ENCODE measurements at regions not wholly inside any gene's neighbourhood (a gene's known extent, or its start where the extent isn't known, plus 50 kb on each side); places are given as distances from the start of the nearest gene placed in this dataset.
"Not testable (repeated sequence)": the region's sequence is repeated elsewhere in the genome, so short reads cannot be mapped to it uniquely, and the experiment has no call there.

DNA sequence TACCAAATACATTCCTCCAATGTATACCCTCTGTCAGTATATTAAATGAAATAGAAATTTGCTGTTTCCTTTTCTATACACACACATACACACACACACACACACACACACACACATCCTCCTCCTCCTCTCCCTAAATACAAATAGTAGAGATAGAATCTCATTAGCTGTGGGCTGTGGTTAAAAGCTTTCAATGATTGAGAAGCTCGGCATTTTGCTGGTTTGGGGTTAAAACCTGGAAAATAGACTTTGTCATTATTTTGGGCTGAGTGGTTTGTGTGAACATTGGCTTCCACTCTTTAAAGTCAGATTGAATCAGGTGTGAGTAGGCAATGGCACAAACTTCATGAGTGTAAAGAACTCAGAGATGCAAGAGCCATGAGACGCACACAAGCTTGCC lies 596.0 kb downstream of the XPNPEP1 start:
- Histone ChIP-seq H3K27me3 (replicated peaks; ENCODE audit: control insufficient read depth, insufficient read depth, low read length) (no peaks in the 10 kb centered on the region), H3K4me3 (replicated peaks; ENCODE audit: low read depth, low read length) (no peak overlapping the region), H3K36me3 (ENCODE audit: control insufficient read depth, insufficient read depth, low read length) (no peaks in the 10 kb centered on the region)
- TF ChIP-seq, protein P1, sequence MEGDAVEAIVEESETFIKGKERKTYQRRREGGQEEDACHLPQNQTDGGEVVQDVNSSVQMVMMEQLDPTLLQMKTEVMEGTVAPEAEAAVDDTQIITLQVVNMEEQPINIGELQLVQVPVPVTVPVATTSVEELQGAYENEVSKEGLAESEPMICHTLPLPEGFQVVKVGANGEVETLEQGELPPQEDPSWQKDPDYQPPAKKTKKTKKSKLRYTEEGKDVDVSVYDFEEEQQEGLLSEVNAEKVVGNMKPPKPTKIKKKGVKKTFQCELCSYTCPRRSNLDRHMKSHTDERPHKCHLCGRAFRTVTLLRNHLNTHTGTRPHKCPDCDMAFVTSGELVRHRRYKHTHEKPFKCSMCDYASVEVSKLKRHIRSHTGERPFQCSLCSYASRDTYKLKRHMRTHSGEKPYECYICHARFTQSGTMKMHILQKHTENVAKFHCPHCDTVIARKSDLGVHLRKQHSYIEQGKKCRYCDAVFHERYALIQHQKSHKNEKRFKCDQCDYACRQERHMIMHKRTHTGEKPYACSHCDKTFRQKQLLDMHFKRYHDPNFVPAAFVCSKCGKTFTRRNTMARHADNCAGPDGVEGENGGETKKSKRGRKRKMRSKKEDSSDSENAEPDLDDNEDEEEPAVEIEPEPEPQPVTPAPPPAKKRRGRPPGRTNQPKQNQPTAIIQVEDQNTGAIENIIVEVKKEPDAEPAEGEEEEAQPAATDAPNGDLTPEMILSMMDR (IDR thresholded peaks at IDR 0.05; ENCODE audit: insufficient read depth, low read length, poor library complexity, severe bottlenecking), result no peak
- no peak for DNase-seq (ENCODE audit: extremely low read depth, insufficient read length)

DNA sequence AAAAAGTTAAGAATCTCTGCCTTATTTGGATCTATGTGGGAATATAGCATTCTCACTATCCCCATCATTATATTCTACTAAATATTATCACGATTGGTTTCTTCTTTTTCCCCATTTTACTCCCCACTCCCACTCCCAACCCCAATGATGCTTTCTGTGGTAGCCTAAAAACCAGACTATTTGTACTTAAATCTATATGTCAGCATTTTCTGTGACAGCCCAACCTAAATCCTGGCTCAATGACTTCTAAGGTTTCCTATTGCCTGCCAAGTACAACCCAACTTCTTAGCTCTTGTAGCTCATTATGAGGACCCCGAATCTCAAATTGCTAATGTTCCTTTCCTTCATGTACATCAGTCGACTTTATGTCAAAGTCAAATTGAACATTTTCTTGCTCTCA lies 598.6 kb downstream of the XPNPEP1 start:
- DNase-seq (ENCODE audit: extremely low read depth, insufficient read length), result no peak
- TF ChIP-seq, protein P1 (IDR thresholded peaks at IDR 0.05; ENCODE audit: insufficient read depth, low read length, poor library complexity, severe bottlenecking), result no peak
- no peaks in the 10 kb centered on the region for H3K27me3 ChIP-seq (replicated peaks; ENCODE audit: control insufficient read depth, insufficient read depth, low read length)
- no peaks in the 10 kb centered on the region for H3K36me3 ChIP-seq (ENCODE audit: control insufficient read depth, insufficient read depth, low read length)
- H3K4me3 ChIP-seq (replicated peaks; ENCODE audit: low read depth, low read length), result no peak overlapping the region

DNA sequence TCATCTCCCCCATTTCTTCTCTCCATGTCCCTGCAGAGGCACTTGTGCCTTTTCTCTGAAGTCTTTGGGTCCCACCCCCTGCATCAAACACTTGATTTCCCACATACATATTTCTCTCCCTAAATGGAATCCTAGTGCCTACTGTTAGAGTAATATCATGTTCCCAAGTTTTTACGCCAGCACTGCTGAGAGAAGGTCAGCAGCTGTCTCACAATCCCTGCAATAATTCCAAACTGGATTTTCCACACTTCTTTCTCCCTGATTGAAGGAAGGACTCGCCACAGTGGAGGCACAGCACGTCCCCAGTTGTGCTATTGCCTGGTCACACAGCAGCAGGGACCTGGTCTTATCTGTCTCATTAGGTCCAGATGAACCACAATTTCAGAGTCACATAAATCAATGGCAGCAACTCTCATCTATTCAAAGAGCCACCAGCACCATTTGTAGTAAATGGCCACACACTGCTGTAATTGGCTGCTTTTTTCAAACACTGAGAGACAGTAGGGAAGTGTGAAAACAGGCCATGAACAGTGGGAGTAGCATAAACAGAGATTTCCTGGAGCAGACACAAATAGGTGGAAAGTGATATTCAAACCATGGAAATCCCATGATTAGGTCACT lies 605.5 kb downstream of the XPNPEP1 start:
- no peak for DNase-seq (ENCODE audit: extremely low read depth, insufficient read length)
- TF ChIP-seq, protein P1 (IDR thresholded peaks at IDR 0.05; ENCODE audit: insufficient read depth, low read length, poor library complexity, severe bottlenecking), result no peak
- H3K4me3 ChIP-seq (replicated peaks; ENCODE audit: low read depth, low read length), result no peak overlapping the region
- no peaks in the 10 kb centered on the region for H3K27me3 ChIP-seq (replicated peaks; ENCODE audit: control insufficient read depth, insufficient read depth, low read length)
- no peaks in the 10 kb centered on the region for H3K36me3 ChIP-seq (ENCODE audit: control insufficient read depth, insufficient read depth, low read length)

DNA sequence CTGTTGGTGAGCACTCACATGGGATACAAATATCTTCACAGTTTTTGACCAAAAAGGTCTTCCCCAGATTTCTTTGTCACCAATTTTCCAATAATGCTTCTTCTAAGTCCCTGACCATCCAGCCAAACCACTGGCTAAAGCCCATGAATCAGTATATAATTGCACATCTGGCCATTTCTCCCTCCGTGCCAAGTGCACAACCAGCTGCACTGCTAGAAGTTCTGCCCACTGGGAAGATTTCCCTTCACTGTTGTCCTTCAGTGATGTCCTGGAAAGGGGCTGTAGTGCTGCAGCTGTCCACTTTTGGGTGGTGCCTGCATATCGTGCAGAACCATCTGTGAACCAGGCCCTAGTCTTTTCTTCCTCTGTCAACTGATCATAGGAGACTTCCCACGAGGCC lies 609.3 kb downstream of the XPNPEP1 start:
- not testable (repeated sequence) for H3K4me3 ChIP-seq (replicated peaks; ENCODE audit: low read depth, low read length); H3K27me3 ChIP-seq (replicated peaks; ENCODE audit: control insufficient read depth, insufficient read depth, low read length); H3K36me3 ChIP-seq (ENCODE audit: control insufficient read depth, insufficient read depth, low read length); DNase-seq (ENCODE audit: extremely low read depth, insufficient read length)

DNA sequence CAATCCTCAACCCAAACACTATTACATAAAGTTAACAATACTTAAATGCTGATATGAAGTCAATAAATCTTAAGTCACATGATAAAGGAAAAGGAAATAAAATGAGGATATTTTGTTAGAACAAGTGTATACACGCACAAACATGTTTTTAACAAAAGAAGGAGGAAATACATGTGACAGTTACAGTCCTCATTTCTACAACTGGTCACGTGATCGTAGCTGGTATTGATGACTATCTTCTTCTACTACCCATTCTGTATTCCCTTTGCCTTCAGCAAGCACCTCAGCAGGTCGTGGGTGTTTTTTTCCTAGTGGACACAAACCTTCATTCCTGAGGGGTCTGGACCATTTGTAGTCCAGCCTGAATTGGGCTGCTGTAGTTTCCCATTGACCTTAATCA lies 610.8 kb downstream of the XPNPEP1 start:
- H3K4me3 ChIP-seq (replicated peaks; ENCODE audit: low read depth, low read length); H3K27me3 ChIP-seq (replicated peaks; ENCODE audit: control insufficient read depth, insufficient read depth, low read length); H3K36me3 ChIP-seq (ENCODE audit: control insufficient read depth, insufficient read depth, low read length); DNase-seq (ENCODE audit: extremely low read depth, insufficient read length): not testable (repeated sequence)

DNA sequence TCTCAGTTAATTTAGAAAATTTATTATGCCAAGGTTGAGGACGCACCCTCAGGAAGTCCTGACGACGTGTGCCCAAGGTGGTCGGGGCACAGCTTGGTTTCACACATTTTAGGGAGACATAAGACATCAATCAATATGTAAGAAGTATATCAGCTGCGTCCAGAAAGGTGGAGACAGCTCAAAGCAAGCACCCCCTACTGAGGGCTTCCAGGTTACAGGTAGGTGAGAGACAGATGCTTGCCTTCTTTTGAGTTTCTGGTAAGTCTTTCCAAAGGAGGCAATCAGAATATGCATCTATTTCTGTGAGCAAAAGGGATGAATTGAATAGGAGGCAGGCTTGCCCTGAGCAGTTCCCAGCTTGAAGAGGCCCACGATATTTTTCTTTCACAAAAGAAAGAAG lies 614.3 kb downstream of the XPNPEP1 start:
- no peaks in the 10 kb centered on the region for H3K36me3 ChIP-seq (ENCODE audit: control insufficient read depth, insufficient read depth, low read length)
- H3K27me3 ChIP-seq (replicated peaks; ENCODE audit: control insufficient read depth, insufficient read depth, low read length), result no peaks in the 10 kb centered on the region
- TF ChIP-seq, protein P1 (IDR thresholded peaks at IDR 0.05; ENCODE audit: insufficient read depth, low read length, poor library complexity, severe bottlenecking), result no peak
- no peak for DNase-seq (ENCODE audit: extremely low read depth, insufficient read length)
- no peak overlapping the region for H3K4me3 ChIP-seq (replicated peaks; ENCODE audit: low read depth, low read length)

DNA sequence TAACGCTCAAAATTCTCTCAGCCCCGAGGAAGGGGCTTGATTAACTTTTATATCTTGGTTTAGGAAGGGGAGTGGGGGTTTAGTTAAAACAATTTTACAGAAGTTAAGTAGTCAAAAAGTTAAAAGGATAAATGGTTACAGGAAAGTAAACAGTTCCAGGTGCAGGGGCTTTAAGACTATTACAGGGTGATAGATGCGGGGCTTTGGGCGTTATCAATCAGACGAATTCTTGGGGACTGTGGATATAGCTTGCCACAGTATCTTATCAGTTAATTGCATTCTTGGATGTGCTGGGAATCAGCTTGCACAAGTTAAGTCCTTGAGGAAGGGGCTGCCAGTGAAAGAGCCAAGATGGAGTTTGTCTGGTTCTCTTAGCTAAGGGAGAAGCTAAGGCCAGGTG lies 616.2 kb downstream of the XPNPEP1 start:
- H3K36me3 ChIP-seq (ENCODE audit: control insufficient read depth, insufficient read depth, low read length); DNase-seq (ENCODE audit: extremely low read depth, insufficient read length); H3K4me3 ChIP-seq (replicated peaks; ENCODE audit: low read depth, low read length): not testable (repeated sequence)

More for the DNA sequence above, 616.2 kb downstream of the XPNPEP1 start:
- not testable (repeated sequence) for H3K27me3 ChIP-seq (replicated peaks; ENCODE audit: control insufficient read depth, insufficient read depth, low read length)

Data from GM06990 (cell line).